A673 (cell line): ENCODE measurements at regions not wholly inside any gene's neighbourhood (a gene's known extent, or its start where the extent isn't known, plus 50 kb on each side); places are given as distances from the start of the nearest gene placed in this dataset.

Source experiments
- CTCF ChIP-seq: fragments of 300-800, 200-600 bp; sonication (generic); conservative IDR thresholded peaks from 2 replicates; pipeline ENCODE4 v1.5.1; 2017; ENCODE audit warnings: low read depth, mild to moderate bottlenecking, antibody characterized with exemption, low read length, moderate library complexity, mixed read lengths
- EZH2 ChIP-seq: fragments of 200-600 bp; sonication (generic); IDR thresholded peaks from 2 replicates; pipeline ENCODE4 v1.6.1; 2017; ENCODE audit warnings: borderline replicate concordance, low read depth, mild to moderate bottlenecking, mixed read lengths, antibody characterized with exemption, low read length; ENCODE audit not compliant: poor library complexity, severe bottlenecking

DNA sequence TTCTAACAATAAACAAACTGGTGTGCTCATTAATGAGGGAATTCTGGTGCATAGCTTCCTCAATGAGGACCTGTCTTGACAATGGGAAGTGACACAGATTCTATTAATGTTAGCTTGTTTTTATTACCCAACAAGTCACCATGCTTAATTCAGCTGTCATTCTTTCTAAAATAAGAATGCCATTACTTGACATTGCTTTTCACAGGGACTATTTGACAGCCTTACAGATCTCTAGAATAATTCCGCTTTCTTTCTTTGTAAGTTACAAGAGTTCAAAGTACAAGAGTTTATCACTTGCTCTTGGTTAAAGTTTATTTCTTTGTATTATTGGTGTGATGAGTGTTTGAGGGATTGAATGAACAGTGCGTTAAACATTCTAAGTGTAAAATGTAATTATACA, 127.0 kb upstream of the COL5A2 start:
- TF ChIP-seq EZH2 (no peak), CTCF (no peak)
